Neural progenitor cell (in vitro differentiated cells): ENCODE measurements at regions not wholly inside any gene's neighbourhood (a gene's known extent, or its start where the extent isn't known, plus 50 kb on each side); places are given as distances from the start of the nearest gene placed in this dataset.

Experiments
- CTCF ChIP-seq: fragments of 200-600 bp; sonication (generic); IDR thresholded peaks from 2 replicates; pipeline ENCODE4 v1.5.1; 2017; ENCODE audit warnings: antibody characterized with exemption, mild to moderate bottlenecking
- EZH2 ChIP-seq: fragments of 200-600 bp; sonication (generic); IDR thresholded peaks from 2 replicates; pipeline ENCODE4 v1.6.1; 2017; ENCODE audit warnings: antibody characterized with exemption, mild to moderate bottlenecking, moderate library complexity

DNA sequence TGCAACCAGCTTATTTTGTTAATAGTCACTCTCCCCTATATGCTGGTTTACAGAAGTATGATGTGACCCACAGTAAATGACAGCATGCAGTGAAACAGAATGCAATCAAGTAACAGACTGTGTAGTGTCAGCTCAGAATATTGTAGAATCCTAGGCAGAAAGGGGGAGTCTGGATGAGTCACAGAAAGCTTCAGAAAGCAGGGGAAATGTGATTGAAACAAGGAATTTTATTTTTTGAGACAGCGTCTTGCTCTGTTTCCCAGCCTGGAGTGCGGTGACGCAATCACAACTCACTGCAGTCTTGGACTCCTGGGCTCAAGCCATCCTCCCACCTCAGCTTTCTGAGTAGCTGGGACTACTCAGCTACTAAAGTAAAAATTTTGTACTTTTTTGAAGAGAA lies 188.3 kb upstream of the FOXN2 start:
- TF ChIP-seq CTCF: no peak
- TF ChIP-seq EZH2: no peak
